ENCODE measurements at regions not wholly inside any gene's neighbourhood (a gene's known extent, or its start where the extent isn't known, plus 50 kb on each side); places are given as distances from the start of the nearest gene placed in this dataset.

- Histone ChIP-seq H3K4me1 (ENCODE audit: control insufficient read depth, insufficient read depth, low read length, poor library complexity, severe bottlenecking) (no peaks in the 10 kb centered on the region), H3K4me3 (ENCODE audit: extremely low read depth, insufficient read depth, low read length, poor library complexity, severe bottlenecking) (no peak overlapping the region), H3K9me3 (ENCODE audit: control insufficient read depth, low read length) (no peaks in the 10 kb centered on the region), H3K27ac (ENCODE audit: low read depth, low read length, severe bottlenecking) (no peak overlapping the region), H3K36me3 (ENCODE audit: control insufficient read depth, insufficient read depth, low read length) (no peaks in the 10 kb centered on the region)
- 88 to 100% methylated on average over 1 to 3 of the region's 3 CpGs for WGBS, 2 experiments (ENCODE audit: insufficient coverage in 2 of 2)
Measured at GRCh38 chr3:146861262-146861661, 256.1 kb upstream of the PLSCR5 start.

- no peaks in the 10 kb centered on the region for H3K9me3 ChIP-seq (ENCODE audit: control insufficient read depth, low read length)
- no peaks in the 10 kb centered on the region for H3K36me3 ChIP-seq (ENCODE audit: control insufficient read depth, insufficient read depth, low read length)
- no peaks in the 10 kb centered on the region for H3K4me1 ChIP-seq (ENCODE audit: control insufficient read depth, insufficient read depth, low read length, poor library complexity, severe bottlenecking)
- H3K4me3 ChIP-seq (ENCODE audit: extremely low read depth, insufficient read depth, low read length, poor library complexity, severe bottlenecking): no peak overlapping the region
- H3K27ac ChIP-seq (ENCODE audit: low read depth, low read length, severe bottlenecking): no peak overlapping the region
- WGBS, 2 experiments (ENCODE audit: insufficient coverage in 2 of 2): 98% methylated on average over 4 of the region's 4 CpGs
Measured at GRCh38 chr3:146854523-146854922, 249.4 kb upstream of the PLSCR5 start.

GRCh38 chr3:146851665-146852064, 246.5 kb upstream of the PLSCR5 start:
- no peak overlapping the region for H3K4me3 ChIP-seq (ENCODE audit: extremely low read depth, insufficient read depth, low read length, poor library complexity, severe bottlenecking)
- WGBS, 2 experiments (ENCODE audit: insufficient coverage in 2 of 2): no CpG with 5 or more reads among the region's 2 CpGs

GRCh38 chr3:146845361-146845760, 240.2 kb upstream of the PLSCR5 start:
- WGBS, 2 experiments (ENCODE audit: insufficient coverage in 2 of 2): 100% methylated on average over 2 of the region's 3 CpGs
- Histone ChIP-seq H3K36me3 (ENCODE audit: control insufficient read depth, insufficient read depth, low read length) (no peaks in the 10 kb centered on the region), H3K4me1 (ENCODE audit: control insufficient read depth, insufficient read depth, low read length, poor library complexity, severe bottlenecking) (no peaks in the 10 kb centered on the region), H3K27ac (ENCODE audit: low read depth, low read length, severe bottlenecking) (no peak overlapping the region), H3K4me3 (ENCODE audit: extremely low read depth, insufficient read depth, low read length, poor library complexity, severe bottlenecking) (no peak overlapping the region), H3K9me3 (ENCODE audit: control insufficient read depth, low read length) (no peaks in the 10 kb centered on the region)

More at GRCh38 chr3:146851665-146852064, 246.5 kb upstream of the PLSCR5 start:
- Histone ChIP-seq H3K27ac (ENCODE audit: low read depth, low read length, severe bottlenecking) (no peak overlapping the region), H3K4me1 (ENCODE audit: control insufficient read depth, insufficient read depth, low read length, poor library complexity, severe bottlenecking) (no peaks in the 10 kb centered on the region), H3K9me3 (ENCODE audit: control insufficient read depth, low read length) (no peaks in the 10 kb centered on the region), H3K36me3 (ENCODE audit: control insufficient read depth, insufficient read depth, low read length) (no peaks in the 10 kb centered on the region)

- Histone ChIP-seq H3K27ac (ENCODE audit: low read depth, low read length, severe bottlenecking) (no peak overlapping the region), H3K36me3 (ENCODE audit: control insufficient read depth, insufficient read depth, low read length) (no peaks in the 10 kb centered on the region), H3K4me1 (ENCODE audit: control insufficient read depth, insufficient read depth, low read length, poor library complexity, severe bottlenecking) (no peaks in the 10 kb centered on the region), H3K4me3 (ENCODE audit: extremely low read depth, insufficient read depth, low read length, poor library complexity, severe bottlenecking) (no peak overlapping the region), H3K9me3 (ENCODE audit: control insufficient read depth, low read length) (no peaks in the 10 kb centered on the region)
- WGBS, 2 experiments (ENCODE audit: insufficient coverage in 2 of 2): 88 to 100% methylated on average over 1 of the region's 1 CpG
Measured at GRCh38 chr3:146843476-146843875, 238.3 kb upstream of the PLSCR5 start.

GRCh38 chr3:146839727-146840375, 234.7 kb upstream of the PLSCR5 start:
- H3K4me3 ChIP-seq (ENCODE audit: extremely low read depth, insufficient read depth, low read length, poor library complexity, severe bottlenecking): no peak overlapping the region
- H3K36me3 ChIP-seq (ENCODE audit: control insufficient read depth, insufficient read depth, low read length): no peaks in the 10 kb centered on the region
- 80 to 100% methylated on average over 1 of the region's 3 CpGs for WGBS, 2 experiments (ENCODE audit: insufficient coverage in 2 of 2)
- no peak overlapping the region for H3K27ac ChIP-seq (ENCODE audit: low read depth, low read length, severe bottlenecking)
- H3K4me1 ChIP-seq (ENCODE audit: control insufficient read depth, insufficient read depth, low read length, poor library complexity, severe bottlenecking): no peaks in the 10 kb centered on the region
- H3K9me3 ChIP-seq (ENCODE audit: control insufficient read depth, low read length): no peaks in the 10 kb centered on the region

GRCh38 chr3:146838221-146838620, 233.1 kb upstream of the PLSCR5 start:
- 100% methylated on average over 2 of the region's 3 CpGs; no CpG with 5 or more reads in 1 of the 2 experiments for WGBS, 2 experiments (ENCODE audit: insufficient coverage in 2 of 2)
- Histone ChIP-seq H3K9me3 (ENCODE audit: control insufficient read depth, low read length) (no peaks in the 10 kb centered on the region), H3K4me1 (ENCODE audit: control insufficient read depth, insufficient read depth, low read length, poor library complexity, severe bottlenecking) (no peaks in the 10 kb centered on the region), H3K4me3 (ENCODE audit: extremely low read depth, insufficient read depth, low read length, poor library complexity, severe bottlenecking) (no peak overlapping the region), H3K36me3 (ENCODE audit: control insufficient read depth, insufficient read depth, low read length) (no peaks in the 10 kb centered on the region), H3K27ac (ENCODE audit: low read depth, low read length, severe bottlenecking) (no peak overlapping the region)

- no peaks in the 10 kb centered on the region for H3K4me1 ChIP-seq (ENCODE audit: control insufficient read depth, insufficient read depth, low read length, poor library complexity, severe bottlenecking)
- H3K4me3 ChIP-seq (ENCODE audit: extremely low read depth, insufficient read depth, low read length, poor library complexity, severe bottlenecking): no peak overlapping the region
- no peaks in the 10 kb centered on the region for H3K9me3 ChIP-seq (ENCODE audit: control insufficient read depth, low read length)
- no peaks in the 10 kb centered on the region for H3K36me3 ChIP-seq (ENCODE audit: control insufficient read depth, insufficient read depth, low read length)
- H3K27ac ChIP-seq (ENCODE audit: low read depth, low read length, severe bottlenecking): no peak overlapping the region
Measured at GRCh38 chr3:146834917-146835316, 229.8 kb upstream of the PLSCR5 start.

- Histone ChIP-seq H3K9me3 (ENCODE audit: control insufficient read depth, low read length) (no peaks in the 10 kb centered on the region), H3K4me3 (ENCODE audit: extremely low read depth, insufficient read depth, low read length, poor library complexity, severe bottlenecking) (no peak overlapping the region), H3K36me3 (ENCODE audit: control insufficient read depth, insufficient read depth, low read length) (no peaks in the 10 kb centered on the region), H3K27ac (ENCODE audit: low read depth, low read length, severe bottlenecking) (no peak overlapping the region), H3K4me1 (ENCODE audit: control insufficient read depth, insufficient read depth, low read length, poor library complexity, severe bottlenecking) (no peaks in the 10 kb centered on the region)
- WGBS, 2 experiments (ENCODE audit: insufficient coverage in 2 of 2): 77 to 83% methylated on average over 3 to 4 of the region's 5 CpGs
Measured at GRCh38 chr3:146832857-146833458, 227.8 kb upstream of the PLSCR5 start.

GRCh38 chr3:146831659-146832058, 226.5 kb upstream of the PLSCR5 start:
- Histone ChIP-seq H3K9me3 (ENCODE audit: control insufficient read depth, low read length) (no peaks in the 10 kb centered on the region), H3K4me1 (ENCODE audit: control insufficient read depth, insufficient read depth, low read length, poor library complexity, severe bottlenecking) (no peaks in the 10 kb centered on the region), H3K36me3 (ENCODE audit: control insufficient read depth, insufficient read depth, low read length) (no peaks in the 10 kb centered on the region), H3K27ac (ENCODE audit: low read depth, low read length, severe bottlenecking) (no peak overlapping the region), H3K4me3 (ENCODE audit: extremely low read depth, insufficient read depth, low read length, poor library complexity, severe bottlenecking) (no peak overlapping the region)
- no CpG with 5 or more reads among the region's 1 CpG for WGBS, 2 experiments (ENCODE audit: insufficient coverage in 2 of 2)

GRCh38 chr3:146830231-146830630, 225.1 kb upstream of the PLSCR5 start:
- Histone ChIP-seq H3K36me3 (ENCODE audit: control insufficient read depth, insufficient read depth, low read length) (no peaks in the 10 kb centered on the region), H3K4me1 (ENCODE audit: control insufficient read depth, insufficient read depth, low read length, poor library complexity, severe bottlenecking) (no peaks in the 10 kb centered on the region), H3K9me3 (ENCODE audit: control insufficient read depth, low read length) (no peaks in the 10 kb centered on the region), H3K27ac (ENCODE audit: low read depth, low read length, severe bottlenecking) (no peak overlapping the region), H3K4me3 (ENCODE audit: extremely low read depth, insufficient read depth, low read length, poor library complexity, severe bottlenecking) (no peak overlapping the region)

Measured in mesodermal cell (in vitro differentiated cells).